ENCODE measurements at regions not wholly inside any gene's neighbourhood (a gene's known extent, or its start where the extent isn't known, plus 50 kb on each side); places are given as distances from the start of the nearest gene placed in this dataset.
"Not testable (repeated sequence)": the region's sequence is repeated elsewhere in the genome, so short reads cannot be mapped to it uniquely, and the experiment has no call there.

- Histone ChIP-seq H3K36me3 (no peaks in the 10 kb centered on the region), H3K4me1 (ENCODE audit: control insufficient read depth in 1 of 2, low read depth in 2 of 2) (no peaks in the 10 kb centered on the region), H3K27me3 (replicated peaks; ENCODE audit: insufficient read depth) (no peaks in the 10 kb centered on the region), H3K9me3 (no peaks in the 10 kb centered on the region), H3K27ac (no peak overlapping the region), H3K4me3 (no peak overlapping the region)
- TF ChIP-seq CTCF (IDR thresholded peaks at IDR 0.05) = no peak
- ATAC-seq (ENCODE audit: insufficient number of reproducible peaks, low FRiP score, low read depth) = no peak
- DNase-seq (ENCODE audit: low spot score) = no peak
Measured at GRCh38 chr16:35602116-35602515, 2142.7 kb downstream of the TP53TG3F start.

GRCh38 chr16:35603371-35603770 is 2144.0 kb downstream of the TP53TG3F start:
- not testable (repeated sequence) for H3K4me3 ChIP-seq; H3K9me3 ChIP-seq; H3K4me1 ChIP-seq (ENCODE audit: control insufficient read depth in 1 of 2, low read depth in 2 of 2); H3K36me3 ChIP-seq; H3K27ac ChIP-seq; ATAC-seq (ENCODE audit: insufficient number of reproducible peaks, low FRiP score, low read depth); H3K27me3 ChIP-seq (replicated peaks; ENCODE audit: insufficient read depth); DNase-seq (ENCODE audit: low spot score)

- Histone ChIP-seq H3K4me3 (no peak overlapping the region), H3K27me3 (replicated peaks; ENCODE audit: insufficient read depth) (no peaks in the 10 kb centered on the region), H3K9me3 (no peaks in the 10 kb centered on the region), H3K4me1 (ENCODE audit: control insufficient read depth in 1 of 2, low read depth in 2 of 2) (no peaks in the 10 kb centered on the region), H3K27ac (no peak overlapping the region), H3K36me3 (no peaks in the 10 kb centered on the region)
- DNase-seq (ENCODE audit: low spot score) = no peak
- no peak for TF ChIP-seq CTCF (IDR thresholded peaks at IDR 0.05)
- no peak for ATAC-seq (ENCODE audit: insufficient number of reproducible peaks, low FRiP score, low read depth)
Measured at GRCh38 chr16:35605921-35606320, 2146.5 kb downstream of the TP53TG3F start.

GRCh38 chr16:35614883-35615282 is 2155.5 kb downstream of the TP53TG3F start:
- peaks cover 18% of the 10 kb centered on the region for H3K9me3 ChIP-seq
- DNase-seq (ENCODE audit: low spot score); ATAC-seq (ENCODE audit: insufficient number of reproducible peaks, low FRiP score, low read depth): not testable (repeated sequence)

GRCh38 chr16:35619176-35619575 is 2159.8 kb downstream of the TP53TG3F start:
- not testable (repeated sequence) for H3K27me3 ChIP-seq (replicated peaks; ENCODE audit: insufficient read depth); ATAC-seq (ENCODE audit: insufficient number of reproducible peaks, low FRiP score, low read depth); H3K27ac ChIP-seq; DNase-seq (ENCODE audit: low spot score); H3K4me3 ChIP-seq; H3K4me1 ChIP-seq (ENCODE audit: control insufficient read depth in 1 of 2, low read depth in 2 of 2); H3K36me3 ChIP-seq
- peaks cover 18% of the 10 kb centered on the region for H3K9me3 ChIP-seq

More at GRCh38 chr16:35614883-35615282, 2155.5 kb downstream of the TP53TG3F start:
- not testable (repeated sequence) for H3K27me3 ChIP-seq (replicated peaks; ENCODE audit: insufficient read depth); H3K36me3 ChIP-seq; H3K4me1 ChIP-seq (ENCODE audit: control insufficient read depth in 1 of 2, low read depth in 2 of 2); H3K4me3 ChIP-seq; H3K27ac ChIP-seq

GRCh38 chr16:35626041-35626440 is 2166.6 kb downstream of the TP53TG3F start:
- H3K27ac ChIP-seq = no peak overlapping the region
- DNase-seq (ENCODE audit: low spot score) (no peak), ATAC-seq (ENCODE audit: insufficient number of reproducible peaks, low FRiP score, low read depth) (no peak)
- no peak overlapping the region for H3K4me3 ChIP-seq
- TF ChIP-seq CTCF (IDR thresholded peaks at IDR 0.05) = no peak
- no peaks in the 10 kb centered on the region for H3K4me1 ChIP-seq (ENCODE audit: control insufficient read depth in 1 of 2, low read depth in 2 of 2)
- H3K36me3 ChIP-seq = no peaks in the 10 kb centered on the region
- no peaks in the 10 kb centered on the region for H3K9me3 ChIP-seq
- H3K27me3 ChIP-seq (replicated peaks; ENCODE audit: insufficient read depth) = no peaks in the 10 kb centered on the region

GRCh38 chr16:35628976-35629375 is 2169.6 kb downstream of the TP53TG3F start:
- Histone ChIP-seq H3K4me1 (ENCODE audit: control insufficient read depth in 1 of 2, low read depth in 2 of 2) (no peaks in the 10 kb centered on the region), H3K4me3 (no peak overlapping the region), H3K9me3 (no peaks in the 10 kb centered on the region), H3K36me3 (no peaks in the 10 kb centered on the region), H3K27ac (no peak overlapping the region), H3K27me3 (replicated peaks; ENCODE audit: insufficient read depth) (no peaks in the 10 kb centered on the region)
- DNase-seq (ENCODE audit: low spot score) = no peak
- ATAC-seq (ENCODE audit: insufficient number of reproducible peaks, low FRiP score, low read depth) = no peak
- no peak for TF ChIP-seq CTCF (IDR thresholded peaks at IDR 0.05)

Measured in thoracic aorta (tissue), 2 donors.